ENCODE measurements at regions not wholly inside any gene's neighbourhood (a gene's known extent, or its start where the extent isn't known, plus 50 kb on each side); places are given as distances from the start of the nearest gene placed in this dataset.
A peak's percentile ranks its signal among the peaks of the same experiment; 100 is the strongest.

GRCh38 chr11:134479206-134480135, 67.4 kb upstream of the B3GAT1 start:
- DNase-seq: no peak

DNA sequence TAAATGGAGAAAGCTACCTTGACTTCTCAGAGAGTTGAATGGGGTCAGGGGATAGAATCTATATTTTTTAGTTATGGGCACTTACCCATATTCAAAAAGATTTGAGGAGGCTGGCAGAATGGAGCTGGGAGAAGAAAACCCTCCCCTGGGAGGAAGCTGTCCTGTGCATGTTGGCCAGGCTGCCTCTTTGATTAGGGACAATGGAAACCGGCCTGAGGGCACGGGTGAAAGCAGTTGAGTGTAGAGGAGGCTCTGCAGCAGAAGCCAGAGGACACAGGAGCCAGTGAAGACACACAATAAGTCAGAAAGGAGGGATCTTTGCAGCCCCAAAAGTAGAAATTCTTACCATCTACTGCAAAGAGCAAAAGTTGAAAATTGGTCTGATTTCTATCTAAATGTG, 66.6 kb upstream of the B3GAT1 start:
- DNase-seq: no peak

DNA sequence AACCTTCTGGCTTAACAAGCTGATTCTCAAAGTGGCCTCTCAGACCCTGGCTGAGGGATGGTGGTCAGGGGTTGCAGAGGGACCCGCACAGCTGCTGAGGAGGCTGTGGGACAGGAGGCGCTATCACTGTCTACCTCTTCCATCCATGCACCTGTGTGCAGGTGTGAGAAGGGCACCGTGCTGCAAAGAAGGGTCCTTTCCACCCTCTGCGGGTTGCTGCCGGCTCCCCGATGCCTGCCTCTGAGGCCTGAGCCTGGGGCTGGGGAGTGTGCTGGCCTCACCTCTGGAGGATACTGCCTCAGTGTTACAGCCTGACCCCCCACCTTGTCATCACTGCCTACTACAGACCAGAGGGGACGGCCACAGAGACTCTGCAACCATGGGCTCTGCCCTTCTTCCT, 66.1 kb upstream of the B3GAT1 start:
- no peak for DNase-seq

- DNase-seq: no peak
Observed at GRCh38 chr11:134477486-134477885, 65.4 kb upstream of the B3GAT1 start.

- DNase-seq: no peak
Observed at GRCh38 chr11:134476435-134477021, 64.5 kb upstream of the B3GAT1 start.

DNA sequence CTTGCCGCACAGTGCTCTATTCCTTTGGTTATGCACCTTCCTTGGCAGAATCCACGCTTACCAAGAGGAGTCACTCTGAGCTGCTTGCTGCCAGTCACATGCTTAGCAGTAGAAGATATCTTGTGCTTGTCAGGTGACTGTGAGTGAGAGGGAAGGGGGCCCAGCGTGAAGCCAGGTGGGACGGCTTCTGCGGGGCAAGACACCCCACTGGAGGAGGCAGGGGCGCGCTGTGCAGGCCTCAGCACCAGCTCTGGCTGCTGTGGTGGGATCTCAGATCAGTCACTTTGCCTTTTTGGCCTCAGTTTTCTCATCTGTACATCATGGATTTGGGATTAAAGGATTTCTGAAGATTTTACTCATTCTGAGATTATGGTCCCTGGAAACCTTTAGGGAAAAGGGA, 63.9 kb upstream of the B3GAT1 start:
- DNase-seq: no peak

DNA sequence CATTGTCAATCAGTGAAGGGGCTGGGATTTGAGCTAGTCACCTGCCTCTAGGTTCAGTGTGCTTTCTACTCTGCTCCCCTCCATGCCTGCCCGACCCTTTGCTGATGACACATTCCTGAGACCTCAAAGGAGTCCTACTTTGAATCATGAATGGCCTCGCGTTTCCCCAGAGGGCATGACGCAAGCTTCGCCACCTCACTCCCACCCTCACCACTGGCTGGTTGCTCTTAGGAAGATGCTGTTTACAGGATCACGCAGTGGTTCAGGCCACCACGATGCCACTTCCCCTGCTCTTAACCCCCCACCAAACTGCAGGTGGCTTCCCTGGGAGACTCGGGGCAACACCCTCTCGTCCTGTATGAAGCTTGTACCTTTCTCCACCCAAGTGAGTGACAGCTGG, 62.9 kb upstream of the B3GAT1 start:
- no peak for DNase-seq

DNA sequence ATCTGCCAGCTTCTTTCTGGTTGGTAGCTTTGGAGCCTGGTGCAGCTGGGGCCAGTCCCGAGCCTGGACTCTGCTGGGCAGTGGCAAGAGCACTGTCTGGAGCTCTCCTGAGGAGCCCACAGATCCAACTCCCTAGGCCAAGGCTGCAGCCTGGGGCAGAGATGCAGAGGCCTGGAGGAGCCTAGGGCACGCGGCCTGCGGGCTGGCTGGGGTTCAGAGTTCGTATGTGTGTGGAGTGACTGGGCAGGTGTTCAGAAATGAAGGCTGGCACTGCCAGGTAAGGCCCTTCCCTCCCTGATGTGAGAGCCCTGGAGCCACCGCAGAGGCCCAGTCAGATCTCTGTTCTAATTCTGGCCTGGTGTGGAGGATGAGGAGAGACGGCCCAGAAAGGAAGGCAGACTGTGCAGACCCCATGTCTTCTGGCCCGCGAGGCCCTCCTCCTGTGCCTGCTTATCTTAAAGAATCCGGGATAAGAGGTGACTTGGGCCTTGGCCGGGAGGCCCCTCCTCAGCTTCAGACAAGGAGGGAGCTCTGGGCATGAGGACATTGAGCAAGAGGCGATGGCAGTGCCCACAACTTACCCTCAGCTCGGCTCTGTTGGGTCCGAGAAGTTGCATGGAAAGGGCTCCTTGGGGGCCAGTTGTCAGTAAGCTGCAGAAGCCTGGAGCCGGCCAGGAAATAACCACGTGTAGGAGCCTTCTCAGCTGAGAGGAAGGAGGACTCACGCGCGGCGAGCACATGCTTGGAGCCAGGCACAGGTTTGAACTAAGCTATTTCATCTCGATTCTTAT, 62.2 kb upstream of the B3GAT1 start:
- no peak for DNase-seq

DNA sequence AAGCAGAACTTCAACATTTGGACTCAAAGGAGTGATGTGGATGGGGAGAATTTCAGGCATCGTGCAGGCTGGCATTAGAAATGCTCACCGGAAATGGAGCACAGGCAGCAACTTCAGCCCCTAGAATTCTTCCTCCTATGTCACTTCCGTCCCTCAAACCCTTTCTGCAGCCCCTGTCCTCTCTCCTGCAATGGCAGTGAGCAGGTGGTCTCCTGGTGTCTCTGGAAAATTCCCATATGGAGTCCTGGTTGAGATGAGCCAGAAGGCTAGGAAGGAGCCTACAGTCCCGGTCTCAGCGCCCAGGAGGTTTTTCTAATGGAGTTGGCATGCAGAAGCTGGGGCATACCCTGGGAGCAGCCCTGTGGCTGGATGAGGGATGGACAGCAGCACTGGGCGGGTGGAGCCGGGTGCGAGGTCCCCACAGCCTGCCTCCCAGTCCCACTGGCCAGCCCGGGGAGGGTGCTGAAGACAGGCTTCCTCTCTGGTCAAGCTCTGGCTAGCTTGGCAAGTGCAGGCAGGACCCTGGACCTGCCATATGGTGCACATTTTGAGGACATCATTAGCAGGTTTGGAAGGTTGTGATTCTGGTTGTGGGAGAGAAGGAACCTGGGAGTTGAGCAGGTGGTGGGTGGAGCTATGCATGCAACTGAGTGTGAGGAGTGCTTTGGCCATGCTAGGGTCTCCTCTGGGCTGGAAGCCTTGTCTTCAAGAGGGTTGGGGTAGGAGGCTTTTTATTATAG, 59.8 kb upstream of the B3GAT1 start:
- DNase-seq: no peak

GRCh38 chr11:134471087-134471715, 59.2 kb upstream of the B3GAT1 start:
- no peak for DNase-seq

- no peak for DNase-seq
Observed at GRCh38 chr11:134470238-134470637, 58.2 kb upstream of the B3GAT1 start.

DNA sequence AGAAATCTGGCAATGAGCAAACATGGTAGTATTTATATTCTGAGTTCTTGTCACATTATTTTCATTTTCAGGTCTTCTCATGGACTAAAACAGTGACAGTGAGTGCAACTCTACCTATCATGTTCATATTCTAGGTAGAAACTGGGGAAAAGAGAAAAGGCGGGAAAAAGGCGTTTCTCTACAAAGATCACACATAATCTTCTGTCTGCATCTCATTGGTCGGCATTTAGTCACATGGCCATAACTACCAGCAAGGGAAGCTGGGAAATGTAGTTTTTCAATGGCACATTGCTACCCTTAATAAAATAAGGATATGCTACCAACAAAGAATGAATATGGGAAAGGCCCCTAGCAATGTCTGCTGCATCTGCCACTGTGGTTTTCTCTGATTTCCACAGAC, 57.6 kb upstream of the B3GAT1 start:
- DNase-seq: no peak

DNA sequence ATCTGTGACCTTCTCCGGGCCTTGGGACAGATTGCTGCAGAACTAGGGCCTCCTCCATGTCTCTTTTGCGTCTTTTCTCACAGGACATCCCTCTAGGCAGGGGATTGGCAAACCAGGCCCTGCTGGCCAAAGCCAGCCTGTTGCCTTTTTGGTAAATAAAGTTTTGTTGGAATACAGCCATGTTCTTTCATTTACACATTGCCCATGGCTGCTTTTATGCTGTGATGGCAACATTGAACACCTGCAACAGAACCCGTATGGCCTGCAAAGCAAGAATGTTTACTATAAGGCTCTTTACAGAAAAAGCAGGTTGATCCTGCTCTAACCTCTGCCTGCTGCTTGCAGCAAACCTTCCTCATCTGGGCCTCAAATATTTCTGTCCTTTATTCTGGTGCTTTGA, 56.8 kb upstream of the B3GAT1 start:
- no peak for DNase-seq

- no peak for DNase-seq
Observed at GRCh38 chr11:134468081-134468668, 56.1 kb upstream of the B3GAT1 start.

GRCh38 chr11:134466610-134467567, 54.8 kb upstream of the B3GAT1 start:
- no peak for DNase-seq

- peak; percentile 75 for DNase-seq
Observed at GRCh38 chr11:134466156-134466555, 54.1 kb upstream of the B3GAT1 start.

DNA sequence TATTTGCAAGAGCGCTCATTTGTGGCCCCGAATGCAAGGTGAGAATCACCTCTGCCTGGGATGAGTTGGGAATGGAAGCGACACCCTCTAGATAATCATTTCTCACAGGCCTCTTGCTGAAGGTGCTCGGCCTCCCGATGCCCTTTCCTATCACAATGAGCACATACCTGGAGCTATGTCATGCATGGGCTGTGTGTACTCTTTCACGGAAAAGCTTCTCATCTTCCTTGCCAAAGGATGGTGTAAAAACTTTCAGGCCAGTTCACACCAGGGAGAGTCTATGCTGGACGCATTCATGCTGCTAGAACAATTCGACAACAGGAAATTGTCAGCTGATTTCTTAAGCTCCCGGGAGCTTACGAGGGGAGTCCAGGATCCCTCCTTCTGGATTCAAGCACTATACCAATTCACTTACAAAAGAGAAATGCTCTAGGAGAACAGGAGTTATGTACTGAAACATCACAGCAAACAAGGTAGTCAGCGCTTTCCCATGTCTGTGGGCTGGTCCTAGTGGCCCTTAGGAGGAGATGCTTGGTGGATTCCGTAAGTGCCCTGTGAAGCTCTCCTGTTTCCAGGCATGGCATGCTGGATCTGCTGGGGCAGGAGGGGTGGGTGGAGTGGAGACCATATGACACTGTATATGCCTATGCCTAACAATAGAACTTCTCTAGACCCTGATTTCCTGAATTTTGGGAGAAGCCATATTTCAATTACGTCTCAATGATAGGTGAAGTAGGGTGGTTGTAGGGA, 53.1 kb upstream of the B3GAT1 start:
- DNase-seq: no peak

DNA sequence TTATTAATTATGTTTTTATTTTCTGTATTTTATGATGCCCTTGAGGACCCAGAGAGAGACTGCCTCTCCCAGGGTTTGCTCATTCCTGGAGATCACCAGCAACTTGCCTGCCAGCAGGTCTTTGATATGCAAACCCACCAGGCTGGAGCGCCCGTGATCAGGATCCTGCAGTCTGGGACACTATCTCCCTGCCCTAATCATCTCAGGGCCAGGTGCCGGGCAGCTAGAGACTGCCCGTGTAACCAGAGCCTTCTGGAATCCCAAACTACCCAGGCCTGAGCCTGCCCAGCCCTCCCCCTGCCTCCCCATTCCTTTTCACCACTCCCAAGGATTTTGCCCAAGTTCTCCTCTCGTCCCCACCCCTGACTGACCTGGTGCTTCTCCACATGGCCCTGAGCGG, 52.2 kb upstream of the B3GAT1 start:
- no peak for DNase-seq

- no peak for DNase-seq
Observed at GRCh38 chr11:134463716-134464115, 51.7 kb upstream of the B3GAT1 start.

Measured in NCI-H524 treated with DMSO at 0.1 percent for 48 hours (cell line).